Hippocampal formation (tissue), 2 donors: ENCODE measurements at regions not wholly inside any gene's neighbourhood (a gene's known extent, or its start where the extent isn't known, plus 50 kb on each side); places are given as distances from the start of the nearest gene placed in this dataset.

Experiments
- DNase-seq, 2 donors: peaks; one replicate each; lab custom pipeline; 2025; lab: John Stamatoyannopoulos, UW

DNA sequence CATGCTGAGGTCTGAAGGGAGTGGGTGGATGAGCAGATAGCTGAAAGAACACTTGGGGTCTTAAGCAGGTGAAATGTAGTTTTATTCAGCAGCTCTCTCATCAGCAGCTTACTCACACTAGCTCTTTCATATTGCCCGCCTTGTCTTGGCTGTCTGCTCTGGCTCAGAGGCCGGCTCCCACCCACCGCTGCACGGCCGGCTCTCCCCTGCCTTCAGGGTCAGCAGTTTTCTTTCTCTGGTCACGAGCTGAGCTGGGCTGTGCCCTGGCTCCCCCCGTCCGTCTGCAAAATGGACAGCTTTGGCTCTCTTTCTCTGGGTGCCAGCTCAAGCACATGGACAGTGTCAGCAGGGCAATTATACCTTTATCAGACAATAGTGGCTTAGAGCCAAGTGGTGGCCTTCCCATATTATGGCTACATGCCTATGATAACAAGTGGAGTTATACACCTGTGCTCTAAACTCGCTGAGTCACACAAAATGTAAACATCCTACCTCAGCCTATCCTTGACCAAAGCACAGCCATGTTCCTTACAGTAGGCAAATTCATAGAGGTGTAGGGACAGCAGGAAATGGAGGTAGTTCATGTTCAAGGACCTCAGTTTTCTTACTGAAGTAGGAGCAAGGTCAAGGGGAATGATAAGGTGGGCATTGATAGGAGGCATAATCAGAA lies 224.8 kb downstream of the SOCS6 start:
- no peak for DNase-seq

DNA sequence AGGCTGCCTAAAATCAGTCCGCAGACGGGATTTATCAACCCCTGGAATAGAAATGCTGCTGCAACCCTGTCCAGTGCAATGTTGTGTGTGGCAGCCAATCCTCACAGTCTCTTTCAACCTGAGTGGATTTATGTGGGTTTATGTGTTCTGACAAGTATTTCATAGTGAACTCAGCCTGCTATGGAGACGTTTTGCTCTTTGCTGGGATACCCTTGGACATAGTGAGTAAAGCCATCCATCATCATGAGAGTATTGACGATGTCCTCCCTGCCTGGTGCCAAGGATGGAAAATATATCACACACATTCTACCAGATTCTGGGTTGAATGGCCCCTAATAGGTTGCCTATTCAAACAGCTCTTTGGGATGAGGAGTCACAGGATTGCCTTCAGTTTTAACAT lies 219.1 kb downstream of the SOCS6 start:
- DNase-seq = no peak

DNA sequence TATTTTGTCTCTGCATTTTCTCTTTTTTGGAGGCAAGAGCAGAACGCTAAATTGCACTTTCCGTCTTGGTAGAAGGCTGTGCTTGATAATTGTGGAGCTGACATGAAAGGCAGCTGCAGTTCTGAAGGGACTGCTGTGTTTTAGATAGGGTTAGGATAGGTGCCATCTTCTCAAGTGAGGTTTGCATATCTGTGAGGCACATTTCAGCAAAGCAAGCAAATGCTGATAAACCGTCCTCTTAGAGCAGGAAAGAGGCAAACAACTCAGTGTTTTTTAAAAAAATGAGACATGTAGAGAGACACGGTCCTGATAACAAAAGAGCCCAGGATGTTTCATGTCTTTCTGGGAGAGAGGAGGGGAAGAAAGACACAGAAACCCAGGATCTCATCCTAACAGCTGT lies 217.7 kb downstream of the SOCS6 start:
- no peak for DNase-seq

DNA sequence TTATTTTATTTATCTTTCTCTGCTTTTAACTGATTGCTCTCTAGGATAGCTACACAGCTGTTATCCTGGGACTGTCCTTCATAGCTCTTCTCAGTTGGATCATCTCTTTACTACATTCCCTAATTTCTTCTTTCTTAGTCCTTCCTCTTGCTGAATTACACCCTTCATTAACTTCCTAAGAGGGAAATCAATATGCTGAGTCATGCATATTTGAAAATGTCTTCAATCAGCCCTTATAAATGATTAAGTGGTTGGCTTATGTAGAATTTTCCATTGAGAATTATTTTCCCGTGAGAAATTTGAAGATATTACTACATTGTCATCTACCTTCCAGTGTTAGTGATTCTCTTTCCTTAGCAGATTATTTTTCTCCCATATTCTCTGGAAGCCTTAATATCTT lies 214.2 kb downstream of the SOCS6 start:
- no peak for DNase-seq

DNA sequence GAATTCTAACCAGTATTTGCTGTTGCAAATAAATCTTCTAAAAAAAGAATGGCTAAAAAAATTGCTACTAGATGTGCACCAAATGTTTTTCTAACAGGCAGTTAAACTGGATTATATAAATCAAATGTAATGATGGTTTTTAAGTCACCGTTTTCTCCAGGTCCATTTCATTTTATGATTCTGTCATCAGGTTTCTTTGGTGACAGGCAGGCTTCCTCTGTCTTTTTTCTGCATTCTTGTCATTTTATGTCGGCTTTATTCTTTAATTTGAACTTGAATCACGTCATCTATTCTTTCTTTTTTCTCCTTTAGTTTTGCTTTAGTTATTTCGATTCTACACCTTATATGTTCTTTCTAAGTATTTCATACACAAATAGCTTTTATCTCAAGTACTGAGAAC lies 212.5 kb downstream of the SOCS6 start:
- no peak for DNase-seq

DNA sequence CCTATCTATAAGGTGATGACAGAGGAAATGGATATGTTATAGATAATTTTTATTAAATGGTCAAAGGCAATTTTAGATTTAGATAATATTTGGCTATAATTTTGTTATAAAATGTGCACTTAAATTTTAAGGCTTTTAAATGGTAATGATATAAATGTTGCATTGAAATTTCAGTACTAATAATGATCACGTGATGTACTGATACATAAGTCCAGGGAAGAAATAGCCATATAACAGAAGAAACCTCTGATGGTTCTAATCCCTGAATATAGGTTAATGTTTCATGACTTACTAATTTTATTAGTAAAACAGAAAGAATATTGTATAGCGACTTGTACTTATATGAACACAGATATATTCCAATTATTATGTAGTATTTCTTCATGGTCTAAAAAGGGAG lies 211.9 kb downstream of the SOCS6 start:
- DNase-seq = no peak

DNA sequence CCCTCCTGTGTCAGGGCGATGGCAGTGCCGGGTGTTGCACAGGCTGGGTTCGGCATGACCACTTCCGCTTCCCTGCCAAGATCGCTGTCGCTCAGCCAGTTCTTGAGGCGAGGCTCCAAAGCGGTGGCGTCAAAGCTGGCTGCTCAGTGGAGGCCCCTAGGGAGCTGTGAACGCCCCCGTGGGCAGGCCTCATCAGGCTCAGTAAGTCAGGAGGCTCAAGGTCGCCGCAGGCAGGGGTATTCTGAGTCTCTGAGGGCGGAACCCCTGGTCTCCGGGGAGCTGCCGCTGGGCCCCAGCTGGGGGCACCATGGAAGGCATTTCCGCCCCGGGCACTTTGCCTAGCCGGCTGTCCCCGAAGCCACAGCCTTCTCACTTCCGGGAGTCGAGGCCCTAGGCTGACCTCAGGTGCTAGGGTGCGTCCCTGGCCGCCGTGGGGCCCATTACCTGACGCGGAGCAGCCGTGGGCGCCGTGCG lies 210.4 kb downstream of the SOCS6 start:
- no peak for DNase-seq

DNA sequence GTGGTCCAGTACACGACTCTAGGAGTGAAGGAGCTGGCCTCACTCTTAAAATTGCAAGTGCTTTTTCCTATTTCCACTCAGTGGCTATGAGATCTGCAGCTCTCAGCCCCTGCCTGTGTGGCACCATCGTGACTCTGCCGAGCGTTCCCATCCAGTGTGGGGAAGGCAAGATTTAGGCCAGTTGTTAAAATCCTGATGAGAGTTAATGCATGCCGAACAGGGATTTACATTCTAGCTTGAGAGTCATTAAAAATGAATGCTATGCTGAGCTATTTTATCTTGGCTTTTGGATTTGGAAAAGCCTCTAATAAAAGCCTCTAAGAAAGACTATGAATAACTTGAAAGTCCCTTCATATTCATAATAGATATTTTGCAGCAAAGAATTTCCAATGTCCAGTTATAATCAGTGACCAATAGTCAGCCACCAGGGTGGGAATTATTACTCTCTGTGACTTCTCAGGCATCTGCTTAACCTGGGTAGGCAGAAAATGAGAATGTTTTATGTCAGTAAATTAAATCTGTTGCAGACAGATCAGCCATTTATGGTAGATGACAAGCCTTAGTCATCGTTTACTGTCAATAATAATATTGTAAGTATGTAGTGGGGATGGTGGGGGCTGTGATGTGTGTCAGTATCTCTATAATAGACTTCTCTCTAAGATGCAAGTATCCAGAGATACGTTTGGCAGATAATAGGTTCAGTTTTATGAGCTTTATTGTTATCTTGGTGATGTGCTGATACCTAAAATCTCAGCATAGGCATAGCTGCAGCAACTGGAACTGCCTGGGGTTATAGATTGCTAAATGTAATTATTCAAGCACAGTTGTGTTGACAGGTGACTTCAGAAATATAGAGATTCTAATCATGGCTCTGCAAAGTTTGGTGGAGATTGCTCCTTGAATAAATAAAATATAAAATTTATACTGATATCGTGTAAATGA lies 207.8 kb downstream of the SOCS6 start:
- DNase-seq = no peak

DNA sequence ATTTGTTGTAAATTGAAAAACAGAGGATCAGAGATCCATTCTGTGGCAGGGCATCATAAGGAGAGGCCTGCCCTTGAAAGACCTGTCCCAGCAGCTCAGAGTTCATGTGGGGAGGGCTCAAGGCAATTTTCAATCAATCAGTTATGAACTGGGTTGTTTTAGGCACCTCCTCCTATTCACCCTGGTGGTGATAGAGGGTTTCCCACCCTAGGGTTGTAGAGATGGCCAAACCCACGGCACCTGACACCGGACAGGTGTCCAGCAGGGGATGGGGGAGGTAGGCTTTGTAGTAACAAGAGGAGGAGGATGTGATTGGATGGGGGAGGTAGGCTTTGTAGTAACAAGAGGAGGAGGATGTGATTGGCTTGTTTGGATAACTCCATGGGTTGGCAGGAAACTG lies 205.7 kb downstream of the SOCS6 start:
- DNase-seq = no peak

DNA sequence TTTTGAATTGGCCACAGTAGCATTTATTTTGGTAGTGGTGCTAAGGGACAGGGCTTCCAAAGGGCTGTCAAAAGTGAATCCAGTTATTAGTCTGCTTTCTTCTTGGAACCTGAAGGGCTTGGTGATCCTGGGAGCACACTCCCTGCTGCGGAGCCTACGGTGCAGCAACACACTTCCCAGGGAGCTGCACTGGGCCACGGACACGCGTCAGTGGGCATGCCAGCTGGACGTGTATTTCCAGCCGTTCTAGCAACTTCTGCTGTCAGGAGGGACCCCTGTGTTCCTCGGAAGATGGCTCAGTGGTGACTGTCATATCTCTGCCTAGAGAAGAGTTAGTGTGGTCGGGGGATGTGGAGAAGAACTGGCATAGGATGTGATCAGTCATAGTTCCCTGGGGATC lies 204.6 kb downstream of the SOCS6 start:
- DNase-seq = no peak

DNA sequence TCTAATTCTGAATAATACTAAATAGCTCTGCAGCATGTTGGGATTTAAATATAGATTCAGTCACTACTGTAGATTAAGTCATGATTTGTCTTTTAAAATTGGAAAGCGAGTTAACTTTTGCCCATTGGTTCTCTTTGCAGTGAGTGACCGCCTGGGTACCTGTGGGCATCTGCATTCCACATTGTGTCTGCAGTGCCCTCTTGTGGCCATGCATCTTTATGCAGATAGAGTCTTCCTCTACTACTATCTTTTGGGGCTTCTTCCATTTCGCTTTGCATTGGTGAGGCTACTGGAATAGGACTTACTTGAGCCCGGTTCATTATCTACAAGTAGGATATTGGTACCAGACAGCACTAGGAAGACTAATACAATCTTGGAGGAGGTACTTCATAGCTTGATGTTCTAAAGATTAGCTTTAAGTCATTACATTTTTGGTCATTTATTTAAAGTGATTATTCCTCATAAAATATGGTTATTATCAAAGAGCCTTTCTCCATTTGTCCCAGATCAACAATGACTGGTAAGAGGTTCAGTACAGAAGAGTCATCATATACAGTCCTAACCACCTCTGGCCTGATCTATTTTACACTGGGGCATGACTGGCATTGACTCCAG lies 203.0 kb downstream of the SOCS6 start:
- DNase-seq = peak; percentile 54 to 63

DNA sequence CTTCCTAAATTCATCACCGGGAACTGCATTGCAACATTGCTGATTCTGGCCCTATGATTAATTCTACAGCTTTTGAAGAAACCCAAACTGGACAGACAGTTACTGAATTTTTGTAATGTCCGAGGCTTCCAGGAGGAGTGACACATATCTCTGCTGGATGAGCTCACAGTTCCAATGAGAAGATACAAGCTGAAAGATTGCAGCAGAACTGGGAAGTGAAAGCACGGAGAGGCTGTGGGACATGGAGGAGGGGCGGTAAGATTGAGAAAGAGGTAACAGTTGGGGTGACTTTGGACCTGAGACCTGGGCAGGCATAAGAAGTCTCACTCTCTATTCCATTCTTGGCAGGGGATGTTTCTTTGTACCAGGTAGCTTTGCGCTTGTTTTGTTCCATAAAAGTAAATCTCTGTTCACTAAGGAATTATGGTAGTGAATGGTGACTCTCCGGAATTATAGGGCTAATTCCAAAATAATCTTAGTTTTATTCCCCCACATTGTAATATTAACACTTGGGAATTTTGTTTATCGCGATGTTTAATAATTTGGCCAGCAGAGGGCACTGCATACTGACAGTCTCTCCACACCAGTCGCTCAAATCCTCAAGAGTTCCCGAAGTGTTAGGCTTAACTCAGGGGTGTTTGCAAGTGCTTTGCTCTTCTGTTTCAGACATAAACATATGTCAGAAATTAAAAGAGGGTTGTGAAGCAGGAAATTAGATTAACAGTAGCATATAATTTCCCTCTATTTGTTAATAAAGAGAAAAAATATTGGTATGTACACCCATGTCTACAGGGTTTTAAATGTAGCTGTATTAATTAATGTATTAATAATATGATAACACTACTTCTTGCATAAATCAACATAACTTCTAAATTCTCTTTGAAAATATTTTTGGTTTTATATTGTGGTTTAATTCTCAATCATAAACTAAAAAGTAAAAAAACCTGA lies 201.4 kb downstream of the SOCS6 start:
- peak; percentile 11 to 73 for DNase-seq

DNA sequence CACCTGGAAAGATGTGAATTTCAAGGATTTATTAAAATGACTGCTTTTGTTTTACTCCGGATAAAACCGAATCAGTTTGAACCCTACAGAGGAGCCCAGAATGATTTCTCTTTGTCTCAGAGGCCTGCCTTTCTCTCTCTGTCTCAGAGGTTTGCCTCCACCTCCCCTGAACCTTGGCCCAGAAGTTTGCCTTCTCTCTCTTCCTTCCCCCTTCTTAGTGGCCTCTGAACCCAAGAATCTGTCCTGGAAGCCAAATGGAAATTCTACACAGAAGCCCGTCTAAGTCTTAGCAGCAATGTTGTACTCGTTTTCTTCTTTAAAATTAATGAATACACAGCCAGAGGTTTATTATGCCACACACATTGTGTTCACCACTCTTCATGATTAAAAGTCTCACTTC lies 200.7 kb downstream of the SOCS6 start:
- no peak for DNase-seq

DNA sequence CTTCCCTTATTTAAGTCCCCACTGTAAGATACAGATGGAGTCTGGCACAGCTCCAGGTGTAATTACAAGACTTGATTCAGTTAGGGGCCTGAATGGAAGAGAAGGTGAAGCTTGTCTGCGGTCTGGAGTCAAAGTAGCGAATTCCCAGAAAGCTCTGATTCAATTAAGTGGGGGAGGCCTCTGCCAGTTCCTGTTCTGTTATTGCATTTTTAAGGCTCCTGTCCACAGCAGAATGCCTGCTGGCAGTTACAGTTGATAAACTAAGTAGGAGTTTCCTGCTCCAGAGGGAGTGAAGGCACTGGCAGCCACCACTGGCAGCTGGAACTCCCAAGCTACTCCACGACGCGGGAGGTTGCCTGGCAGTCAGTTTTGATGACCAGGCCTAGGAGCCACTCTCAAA lies 181.1 kb downstream of the SOCS6 start:
- DNase-seq = peak in 1 of 2 donors; percentile 40

DNA sequence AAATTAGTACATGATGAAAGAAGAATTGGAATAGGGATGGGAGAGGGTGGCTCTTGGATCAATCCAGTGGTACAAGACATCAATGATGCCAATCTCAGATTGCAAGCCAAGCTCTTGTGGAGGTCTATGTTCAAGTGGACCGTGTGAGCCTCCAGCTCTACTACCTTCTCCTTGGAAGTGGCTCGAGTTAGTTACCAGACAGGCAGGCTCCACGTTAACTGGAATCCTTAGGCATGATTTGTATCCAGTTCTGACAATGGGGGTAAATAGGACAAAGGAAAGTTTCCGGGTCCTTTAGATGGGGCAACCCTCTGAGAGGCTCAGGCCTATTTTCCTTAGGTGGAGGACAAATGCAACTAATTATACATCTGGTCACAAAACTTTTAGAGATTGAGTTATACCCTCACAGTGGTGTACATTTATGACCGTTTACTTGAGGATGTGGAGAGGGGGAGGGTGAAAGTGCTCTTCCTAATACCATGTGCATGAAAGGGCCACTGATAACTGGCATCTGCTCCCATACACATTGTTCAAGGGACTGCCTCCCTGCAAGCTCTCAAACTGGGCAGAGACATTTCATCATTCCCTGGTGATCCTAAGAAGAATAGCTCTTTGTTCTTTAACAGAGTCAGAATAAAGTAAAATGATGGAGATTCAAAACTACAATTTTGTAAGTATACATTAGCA lies 180.2 kb downstream of the SOCS6 start:
- DNase-seq = peak; percentile 33 to 90

DNA sequence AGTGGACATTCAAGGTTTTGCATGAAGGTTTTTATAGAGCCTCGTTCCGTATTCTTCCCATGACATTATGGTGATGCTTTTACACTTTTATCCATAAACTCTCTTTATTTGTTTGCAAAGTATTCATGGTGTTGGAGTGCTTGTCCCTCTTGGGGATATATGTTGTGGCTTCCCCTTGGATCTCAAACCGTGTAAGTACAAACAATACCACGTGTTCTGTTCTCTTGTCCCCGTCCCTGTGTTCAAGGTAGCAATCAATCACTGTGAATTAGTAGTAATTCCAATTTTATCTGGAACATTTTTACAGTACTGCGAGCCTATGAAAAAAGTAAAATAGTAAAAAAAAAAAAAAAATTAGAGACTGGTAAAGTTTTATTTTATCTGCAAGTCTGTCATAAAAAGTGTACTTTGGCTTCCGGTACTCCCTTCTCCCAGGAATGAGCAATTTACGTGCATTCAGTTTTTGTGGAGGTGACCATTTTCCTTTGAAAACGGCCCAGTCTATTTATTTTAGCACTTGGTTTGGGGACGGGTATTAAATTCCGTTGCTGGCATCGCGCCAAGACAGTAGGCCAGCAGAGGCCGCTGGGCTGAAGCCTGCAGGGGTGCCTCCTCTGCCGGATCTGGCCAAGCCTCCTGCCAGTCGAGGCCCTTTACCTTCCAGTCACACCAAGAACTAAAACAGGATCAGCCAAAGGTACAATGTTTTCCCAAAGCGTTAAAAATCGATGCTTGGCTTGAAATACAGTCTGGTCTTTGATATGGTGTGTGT lies 175.7 kb downstream of the SOCS6 start:
- peak; percentile 76 for DNase-seq

DNA sequence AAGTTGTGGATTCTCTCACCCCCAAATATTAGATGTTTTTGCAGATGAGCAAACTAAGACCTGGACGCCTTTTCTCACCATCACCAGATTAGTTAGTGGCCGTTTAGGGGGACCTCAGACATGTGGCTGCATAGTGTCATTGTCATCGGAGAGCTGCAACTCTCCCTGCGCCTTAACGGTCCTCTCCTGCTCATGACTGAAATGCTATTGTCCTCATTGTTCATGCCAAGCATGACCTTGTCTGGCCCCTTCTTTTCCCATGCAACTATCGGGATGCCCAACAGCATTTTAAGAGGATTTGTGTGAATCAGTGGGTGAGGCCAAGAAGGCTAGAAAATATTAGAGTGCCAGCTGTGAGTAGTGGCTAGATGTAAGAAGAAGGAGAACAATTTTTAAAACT lies 174.2 kb downstream of the SOCS6 start:
- DNase-seq = no peak

DNA sequence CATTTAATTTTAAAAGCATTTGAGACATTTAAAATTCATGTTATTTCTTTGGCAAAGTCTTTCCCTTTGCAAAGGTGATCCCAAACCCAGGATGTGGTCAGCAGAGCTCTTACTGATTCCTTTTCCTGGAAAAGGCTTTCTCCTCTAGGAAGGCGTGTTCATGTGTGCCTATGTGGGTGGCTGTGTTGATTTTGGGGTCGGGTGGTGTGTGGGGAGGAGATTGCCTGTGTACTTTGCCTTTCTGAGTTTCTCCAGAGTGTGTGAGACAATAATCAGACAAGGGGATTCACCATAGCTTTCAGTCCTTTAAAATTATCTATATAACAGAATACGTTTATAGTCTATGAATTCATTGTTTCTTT lies 173.2 kb downstream of the SOCS6 start:
- DNase-seq = no peak

DNA sequence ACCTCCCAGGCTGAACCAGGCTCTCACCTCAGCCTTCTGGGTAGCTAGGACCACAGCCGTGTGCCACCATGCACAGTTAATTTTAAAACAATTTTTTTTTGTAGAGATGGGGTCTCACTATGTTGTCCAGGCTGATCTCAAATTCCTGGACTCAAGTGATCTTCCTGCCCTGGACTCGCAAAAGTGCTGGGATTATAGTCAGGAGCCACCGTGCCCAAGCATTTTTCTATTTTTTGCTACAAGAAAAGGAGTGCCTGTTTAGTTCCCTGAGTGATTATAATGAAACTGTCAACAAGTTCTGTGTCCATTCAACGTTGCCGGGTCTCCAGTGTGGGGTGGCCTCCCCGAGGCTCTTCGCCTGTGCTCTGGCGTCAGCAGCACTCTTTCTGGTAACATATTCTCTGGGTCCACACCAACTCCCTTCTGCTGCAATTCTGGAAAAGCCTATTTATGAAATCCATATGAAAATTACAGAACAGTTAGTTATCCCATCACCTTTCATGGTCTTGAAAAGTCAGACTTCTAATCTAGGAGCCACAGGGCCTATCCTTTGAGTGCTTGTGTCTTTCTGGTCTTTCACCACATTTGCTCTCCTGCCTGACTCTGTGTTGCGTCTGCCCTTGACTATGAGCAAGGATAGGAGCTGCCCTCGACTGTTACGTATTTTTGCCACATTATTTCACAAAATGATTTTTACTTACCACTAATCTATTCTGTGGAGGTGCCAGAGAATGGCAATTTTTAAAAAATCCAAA lies 172.7 kb downstream of the SOCS6 start:
- no peak for DNase-seq

DNA sequence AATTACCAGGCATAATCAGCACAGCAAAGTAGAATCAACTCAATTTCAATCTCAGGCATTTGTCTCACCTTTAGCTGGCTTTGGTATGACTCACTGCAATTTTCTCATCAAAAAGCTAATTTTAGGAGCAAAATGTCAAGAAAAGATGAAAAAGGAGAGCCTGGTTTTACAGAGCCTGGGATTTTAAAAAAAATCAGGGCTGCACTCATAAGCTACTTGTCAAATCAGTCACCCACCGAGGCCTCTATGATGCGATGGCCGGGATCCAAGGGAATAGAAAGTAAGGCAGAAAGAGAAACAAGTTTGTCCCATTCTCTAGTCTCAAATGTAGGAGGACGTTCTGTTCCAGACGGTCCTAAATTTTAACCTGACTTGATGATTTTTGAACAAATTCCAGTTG lies 170.9 kb downstream of the SOCS6 start:
- DNase-seq = no peak
